Right renal cortex interstitium (tissue), 3 donors: ENCODE measurements at regions not wholly inside any gene's neighbourhood (a gene's known extent, or its start where the extent isn't known, plus 50 kb on each side); places are given as distances from the start of the nearest gene placed in this dataset.

Experiments
- DNase-seq, 3 donors: peaks; one replicate each; pipeline ENCODE4 v3.0.0-alpha.2; 2013; ENCODE audit warnings: low read depth in 3 of 3, low spot score in 2 of 3

GRCh38 chr3:59425371-59425770 is 375.5 kb upstream of the CFAP20DC start:
- DNase-seq, result no peak

GRCh38 chr3:59424268-59425010 is 374.6 kb upstream of the CFAP20DC start:
- DNase-seq, result no peak

GRCh38 chr3:59423707-59424106 is 373.9 kb upstream of the CFAP20DC start:
- no peak for DNase-seq

- DNase-seq, result no peak
Observed at GRCh38 chr3:59422312-59422711, 372.5 kb upstream of the CFAP20DC start.

- DNase-seq, result no peak
Observed at GRCh38 chr3:59418836-59419235, 369.0 kb upstream of the CFAP20DC start.

- no peak for DNase-seq
Observed at GRCh38 chr3:59412516-59412915, 362.7 kb upstream of the CFAP20DC start.

GRCh38 chr3:59411694-59412093 is 361.9 kb upstream of the CFAP20DC start:
- no peak for DNase-seq

- DNase-seq, result no peak
Observed at GRCh38 chr3:59411186-59411585, 361.4 kb upstream of the CFAP20DC start.

- no peak for DNase-seq
Observed at GRCh38 chr3:59408047-59408624, 358.3 kb upstream of the CFAP20DC start.

GRCh38 chr3:59407425-59407824 is 357.6 kb upstream of the CFAP20DC start:
- DNase-seq, result no peak

GRCh38 chr3:59406943-59407342 is 357.1 kb upstream of the CFAP20DC start:
- DNase-seq, result no peak

GRCh38 chr3:59404851-59405250 is 355.0 kb upstream of the CFAP20DC start:
- DNase-seq, result no peak

- no peak for DNase-seq
Observed at GRCh38 chr3:59404064-59404463, 354.2 kb upstream of the CFAP20DC start.

- DNase-seq, result no peak
Observed at GRCh38 chr3:59401924-59402323, 352.1 kb upstream of the CFAP20DC start.

- no peak for DNase-seq
Observed at GRCh38 chr3:59392116-59392515, 342.3 kb upstream of the CFAP20DC start.

GRCh38 chr3:59391131-59391530 is 341.3 kb upstream of the CFAP20DC start:
- DNase-seq, result no peak

- DNase-seq, result no peak
Observed at GRCh38 chr3:59388555-59389270, 338.9 kb upstream of the CFAP20DC start.

GRCh38 chr3:59386165-59386564 is 336.3 kb upstream of the CFAP20DC start:
- no peak for DNase-seq

- no peak for DNase-seq
Observed at GRCh38 chr3:59385547-59385946, 335.7 kb upstream of the CFAP20DC start.

- no peak for DNase-seq
Observed at GRCh38 chr3:59381282-59381681, 331.5 kb upstream of the CFAP20DC start.

- DNase-seq, result no peak
Observed at GRCh38 chr3:59380146-59380545, 330.3 kb upstream of the CFAP20DC start.

- DNase-seq, result no peak
Observed at GRCh38 chr3:59374818-59375211, 325.0 kb upstream of the CFAP20DC start.
